OCI-LY1 (cell line): ENCODE measurements at regions not wholly inside any gene's neighbourhood (a gene's known extent, or its start where the extent isn't known, plus 50 kb on each side); places are given as distances from the start of the nearest gene placed in this dataset.

Experiments used
- H2AFZ ChIP-seq: fragments of 200-600 bp; sonication (generic), shearing (Covaris generic); 2 replicates; pipeline ENCODE4 v1.6.0; 2014; ENCODE audit warnings: antibody characterized with exemption, mild to moderate bottlenecking, low read length
- H3F3A ChIP-seq: fragments of 200-600 bp; sonication (generic), shearing (Covaris generic); 2 replicates; pipeline ENCODE4 v1.6.0; 2014; ENCODE audit warnings: mild to moderate bottlenecking, antibody characterized with exemption, low read length, moderate library complexity; ENCODE audit not compliant: insufficient read depth
- H3K27ac ChIP-seq: fragments of 200-600 bp; sonication (generic); 2 replicates; pipeline ENCODE4 v1.5.1; 2014; ENCODE audit warnings: low read length, mixed run types, mild to moderate bottlenecking, low read depth; ENCODE audit not compliant: poor library complexity, severe bottlenecking
- H3K27me3 ChIP-seq: fragments of 200-600 bp; sonication (generic); 2 replicates; pipeline ENCODE4 v1.6.0; 2014; ENCODE audit warnings: antibody characterized with exemption, mild to moderate bottlenecking, low read length, moderate library complexity; ENCODE audit not compliant: insufficient read depth
- H3K36me3 ChIP-seq: fragments of 200-600 bp; sonication (generic); 2 replicates; pipeline ENCODE4 v1.6.1; 2014; ENCODE audit warnings: mild to moderate bottlenecking, antibody characterized with exemption, low read length, moderate library complexity, mixed read lengths; ENCODE audit not compliant: insufficient read depth
- H3K4me1 ChIP-seq: fragments of 200-600 bp; sonication (generic); 2 replicates; pipeline ENCODE4 v1.5.1; 2014; ENCODE audit warnings: mild to moderate bottlenecking, low read length, moderate library complexity; ENCODE audit not compliant: insufficient read depth, severe bottlenecking
- H3K4me2 ChIP-seq: fragments of 200-600 bp; sonication (generic), shearing (Covaris generic); 2 replicates; pipeline ENCODE4 v1.6.1; 2014; ENCODE audit warnings: low read length
- H3K4me3 ChIP-seq: fragments of 200-600 bp; sonication (generic); 2 replicates; pipeline ENCODE4 v1.5.1; 2014; ENCODE audit warnings: low read length, low read depth, mild to moderate bottlenecking, mixed read lengths; ENCODE audit not compliant: poor library complexity, severe bottlenecking
- H3K79me2 ChIP-seq: fragments of 200-600 bp; shearing (Covaris generic); 2 replicates; pipeline ENCODE4 v1.6.1; 2016; ENCODE audit warnings: mixed run types, low read length, mixed read lengths; ENCODE audit not compliant: insufficient read depth
- H3K9ac ChIP-seq: fragments of 200-600 bp; sonication (generic), shearing (Covaris generic); 2 replicates; pipeline ENCODE4 v1.6.1; 2014; ENCODE audit warnings: mild to moderate bottlenecking, low read length, mixed read lengths
- H3K9me2 ChIP-seq: fragments of 200-600 bp; sonication (generic), shearing (Covaris generic); 2 replicates; pipeline ENCODE4 v1.6.1; 2014; ENCODE audit warnings: low read depth, mild to moderate bottlenecking, low read length, mixed read lengths
- H3K9me3 ChIP-seq: fragments of 200-600 bp; shearing (Covaris generic); 2 replicates; pipeline ENCODE4 v1.6.1; 2014; ENCODE audit warnings: low read length, mixed read lengths
- H4K20me1 ChIP-seq: fragments of 200-600 bp; sonication (generic), shearing (Covaris generic); 2 replicates; pipeline ENCODE4 v1.6.0; 2016; ENCODE audit warnings: mild to moderate bottlenecking, low read length; ENCODE audit not compliant: insufficient read depth
- CTCF ChIP-seq: fragments of 200-600 bp; sonication (generic), shearing (Covaris generic); IDR thresholded peaks from 2 replicates; pipeline ENCODE4 v1.5.1; 2017; ENCODE audit warnings: mild to moderate bottlenecking, antibody characterized with exemption, low read length, moderate library complexity, mixed read lengths
- EZH2 ChIP-seq: fragments of 200-600 bp; sonication (generic), shearing (Covaris generic); IDR thresholded peaks from 2 replicates; pipeline ENCODE4 v1.8.0; 2017; ENCODE audit warnings: borderline replicate concordance, mixed run types, mild to moderate bottlenecking, antibody characterized with exemption, low read length, moderate library complexity, mixed read lengths

- H3K4me3 ChIP-seq, result no peak overlapping the region
- H3F3A ChIP-seq, result no peaks in the 10 kb centered on the region
Observed at GRCh38 chr10:4770801-4771553, 55.0 kb upstream of the AKR1E2 start.

GRCh38 chr10:4768416-4768815 is 57.6 kb upstream of the AKR1E2 start:
- Histone ChIP-seq H2AFZ (no peak overlapping the region), H4K20me1 (no peaks in the 10 kb centered on the region), H3K36me3 (no peaks in the 10 kb centered on the region), H3K27ac (no peak overlapping the region), H3K4me3 (no peak overlapping the region), H3K9me3 (no peaks in the 10 kb centered on the region), H3K4me1 (no peaks in the 10 kb centered on the region), H3K4me2 (no peak overlapping the region), H3K27me3 (no peaks in the 10 kb centered on the region), H3K9ac (no peak overlapping the region), H3F3A (no peaks in the 10 kb centered on the region), H3K79me2 (no peaks in the 10 kb centered on the region), H3K9me2 (no peaks in the 10 kb centered on the region)
- TF ChIP-seq CTCF, result no peak
- no peak for TF ChIP-seq EZH2

More at GRCh38 chr10:4770801-4771553, 55.0 kb upstream of the AKR1E2 start:
- Histone ChIP-seq H3K79me2 (no peaks in the 10 kb centered on the region), H3K4me2 (no peak overlapping the region), H3K36me3 (no peaks in the 10 kb centered on the region), H3K27ac (no peak overlapping the region), H3K4me1 (no peaks in the 10 kb centered on the region), H3K9me2 (no peaks in the 10 kb centered on the region), H3K27me3 (no peaks in the 10 kb centered on the region), H4K20me1 (no peaks in the 10 kb centered on the region), H3K9me3 (no peaks in the 10 kb centered on the region), H2AFZ (no peak overlapping the region), H3K9ac (no peak overlapping the region)
- TF ChIP-seq EZH2 (no peak), CTCF (no peak)

GRCh38 chr10:4767033-4767814 is 58.8 kb upstream of the AKR1E2 start:
- no peak overlapping the region for H2AFZ ChIP-seq
- no peak overlapping the region for H3K9ac ChIP-seq

More at GRCh38 chr10:4767033-4767814, 58.8 kb upstream of the AKR1E2 start:
- H3K79me2 ChIP-seq, result no peaks in the 10 kb centered on the region
- no peaks in the 10 kb centered on the region for H3K9me2 ChIP-seq
- TF ChIP-seq CTCF, result peak; percentile 18; the same call in 1 of the 2 replicates
- TF ChIP-seq EZH2, result no peak
- no peaks in the 10 kb centered on the region for H3K4me1 ChIP-seq
- H3K36me3 ChIP-seq, result no peaks in the 10 kb centered on the region
- no peaks in the 10 kb centered on the region for H3K9me3 ChIP-seq
- no peak overlapping the region for H3K4me2 ChIP-seq
- H3F3A ChIP-seq, result no peaks in the 10 kb centered on the region
- H3K4me3 ChIP-seq, result no peak overlapping the region
- no peak overlapping the region for H3K27ac ChIP-seq
- H3K27me3 ChIP-seq, result no peaks in the 10 kb centered on the region
- H4K20me1 ChIP-seq, result no peaks in the 10 kb centered on the region
